Chondrocyte (in vitro differentiated cells): ENCODE measurements at regions not wholly inside any gene's neighbourhood (a gene's known extent, or its start where the extent isn't known, plus 50 kb on each side); places are given as distances from the start of the nearest gene placed in this dataset.

ENCODE experiments used
- DNase-seq: peaks from one replicate; pipeline ENCODE4 v3.0.0; 2021; ENCODE audit warnings: mixed read lengths, low spot score
- H3K27ac Mint-ChIP-seq: one replicate; pipeline ENCODE4 v1.8.0; 2021; ENCODE audit warnings: mild to moderate bottlenecking, moderate library complexity, mixed read lengths; ENCODE audit not compliant: unreplicated experiment
- H3K27me3 Mint-ChIP-seq: 2 replicates; pipeline ENCODE4 v1.8.0; 2021; ENCODE audit warnings: low read depth, mixed read lengths
- H3K36me3 Mint-ChIP-seq: 2 replicates; pipeline ENCODE4 v1.8.0; 2021; ENCODE audit warnings: low read depth, mixed read lengths
- H3K4me1 Mint-ChIP-seq: 2 replicates; pipeline ENCODE4 v1.8.0; 2021; ENCODE audit warnings: low read depth, mild to moderate bottlenecking, mixed read lengths
- H3K4me3 Mint-ChIP-seq: one replicate; pipeline ENCODE4 v1.8.0; 2021; ENCODE audit warnings: mild to moderate bottlenecking, moderate library complexity, mixed read lengths; ENCODE audit not compliant: unreplicated experiment
- H3K9me3 Mint-ChIP-seq: 2 replicates; pipeline ENCODE4 v1.8.0; 2021; ENCODE audit warnings: low read depth, mixed read lengths
- TF ChIP-seq, protein P1 (sequence below): fragments of 200-600 bp; sonication (generic); IDR thresholded peaks from 2 replicates; pipeline ENCODE4 v1.5.0; 2021; ENCODE audit warnings: antibody characterized with exemption, mild to moderate bottlenecking, moderate library complexity

DNA sequence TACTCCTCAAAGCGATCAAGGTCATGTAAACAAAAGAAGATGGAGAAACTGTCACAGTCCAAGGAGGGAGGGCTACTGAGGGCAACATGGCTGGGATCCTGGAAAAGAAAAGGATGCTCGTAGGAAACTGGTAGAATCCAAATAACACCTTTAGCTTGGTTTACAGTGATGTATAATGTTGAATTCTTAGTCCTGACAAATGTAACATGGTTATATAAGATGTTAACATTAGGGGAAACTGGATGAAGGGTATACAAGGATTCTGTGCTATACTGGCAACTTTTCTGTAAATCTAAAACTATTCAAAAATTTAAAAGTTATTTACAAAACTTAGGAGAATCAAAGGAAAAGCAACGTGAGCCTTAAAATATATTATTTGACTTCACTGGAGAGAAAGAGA lies 257.0 kb downstream of the TTC32 start:
- Mint-ChIP-seq H3K36me3 (peaks cover 2% of the 10 kb centered on the region), H3K4me3 (no peak overlapping the region), H3K4me1 (peaks cover 15% of the 10 kb centered on the region), H3K27ac (no peak overlapping the region), H3K9me3 (peaks cover 7% of the 10 kb centered on the region), H3K27me3 (no peaks in the 10 kb centered on the region)
- TF ChIP-seq, protein P1, sequence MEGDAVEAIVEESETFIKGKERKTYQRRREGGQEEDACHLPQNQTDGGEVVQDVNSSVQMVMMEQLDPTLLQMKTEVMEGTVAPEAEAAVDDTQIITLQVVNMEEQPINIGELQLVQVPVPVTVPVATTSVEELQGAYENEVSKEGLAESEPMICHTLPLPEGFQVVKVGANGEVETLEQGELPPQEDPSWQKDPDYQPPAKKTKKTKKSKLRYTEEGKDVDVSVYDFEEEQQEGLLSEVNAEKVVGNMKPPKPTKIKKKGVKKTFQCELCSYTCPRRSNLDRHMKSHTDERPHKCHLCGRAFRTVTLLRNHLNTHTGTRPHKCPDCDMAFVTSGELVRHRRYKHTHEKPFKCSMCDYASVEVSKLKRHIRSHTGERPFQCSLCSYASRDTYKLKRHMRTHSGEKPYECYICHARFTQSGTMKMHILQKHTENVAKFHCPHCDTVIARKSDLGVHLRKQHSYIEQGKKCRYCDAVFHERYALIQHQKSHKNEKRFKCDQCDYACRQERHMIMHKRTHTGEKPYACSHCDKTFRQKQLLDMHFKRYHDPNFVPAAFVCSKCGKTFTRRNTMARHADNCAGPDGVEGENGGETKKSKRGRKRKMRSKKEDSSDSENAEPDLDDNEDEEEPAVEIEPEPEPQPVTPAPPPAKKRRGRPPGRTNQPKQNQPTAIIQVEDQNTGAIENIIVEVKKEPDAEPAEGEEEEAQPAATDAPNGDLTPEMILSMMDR: no peak
- no peak for DNase-seq

GRCh38 chr2:19643117-19643518 lies 258.7 kb downstream of the TTC32 start:
- Mint-ChIP-seq H3K4me1 (no peaks in the 10 kb centered on the region), H3K27me3 (no peaks in the 10 kb centered on the region), H3K27ac (no peak overlapping the region), H3K4me3 (no peak overlapping the region), H3K36me3 (peaks cover 2% of the 10 kb centered on the region), H3K9me3 (peaks cover 7% of the 10 kb centered on the region)
- no peak for DNase-seq
- TF ChIP-seq, protein P1: no peak

GRCh38 chr2:19642501-19642900 lies 259.3 kb downstream of the TTC32 start:
- Mint-ChIP-seq H3K9me3 (peaks cover 7% of the 10 kb centered on the region), H3K4me1 (no peaks in the 10 kb centered on the region), H3K4me3 (no peak overlapping the region), H3K27me3 (no peaks in the 10 kb centered on the region), H3K27ac (no peak overlapping the region), H3K36me3 (peaks cover 2% of the 10 kb centered on the region)
- no peak for DNase-seq
- TF ChIP-seq, protein P1: no peak

GRCh38 chr2:19635951-19636510 lies 265.8 kb downstream of the TTC32 start:
- Mint-ChIP-seq H3K27me3 (no peaks in the 10 kb centered on the region), H3K9me3 (no peaks in the 10 kb centered on the region), H3K36me3 (no peaks in the 10 kb centered on the region), H3K4me1 (peaks cover 8% of the 10 kb centered on the region), H3K4me3 (no peak overlapping the region), H3K27ac (no peak overlapping the region)
- DNase-seq: no peak
- TF ChIP-seq, protein P1: no peak

GRCh38 chr2:19632403-19632991 lies 269.3 kb downstream of the TTC32 start:
- no peak for DNase-seq
- H3K9me3 Mint-ChIP-seq: peaks cover 13% of the 10 kb centered on the region
- H3K27me3 Mint-ChIP-seq: no peaks in the 10 kb centered on the region
- no peak overlapping the region for H3K4me3 Mint-ChIP-seq
- H3K4me1 Mint-ChIP-seq: peaks cover 10% of the 10 kb centered on the region
- peaks cover 3% of the 10 kb centered on the region for H3K36me3 Mint-ChIP-seq
- no peak overlapping the region for H3K27ac Mint-ChIP-seq
- TF ChIP-seq, protein P1: no peak
